ENCODE measurements at regions not wholly inside any gene's neighbourhood (a gene's known extent, or its start where the extent isn't known, plus 50 kb on each side); places are given as distances from the start of the nearest gene placed in this dataset.

- no peaks in the 10 kb centered on the region for H3K36me3 ChIP-seq (ENCODE audit: insufficient read depth)
- no peaks in the 10 kb centered on the region for H3K36me3 Mint-ChIP-seq (ENCODE audit: low read depth)
- H3K9me3 Mint-ChIP-seq: peaks cover 4% of the 10 kb centered on the region; the same call in 2 of the 3 replicates
- TF ChIP-seq NANOG (IDR thresholded peaks at IDR 0.05; ENCODE audit: borderline replicate concordance): no peak
- H3K9me2 ChIP-seq (ENCODE audit: insufficient read depth): peaks cover 6% of the 10 kb centered on the region; the same call in 1 of the 2 replicates
- no peak overlapping the region for H3K4me2 ChIP-seq
- H4K20me1 ChIP-seq (replicated peaks; ENCODE audit: insufficient read depth): no peaks in the 10 kb centered on the region
- no peak overlapping the region for H3K27ac Mint-ChIP-seq
- no peaks in the 10 kb centered on the region for H3K4me1 ChIP-seq (ENCODE audit: insufficient read depth)
- 0 out of 2 replicates have a peak overlapping the region, but pooled peaks have one; percentile 56 for H2AFZ ChIP-seq
- H3K27ac ChIP-seq (ENCODE audit: low read depth): no peak overlapping the region
- DNase-seq (ENCODE audit: low spot score): no peak
- H3F3A ChIP-seq (replicated peaks; ENCODE audit: low read depth): no peaks in the 10 kb centered on the region
- ATAC-seq: no peak
- H3K4me3 ChIP-seq: no peak overlapping the region
- H3K27me3 ChIP-seq (ENCODE audit: insufficient read depth): no peaks in the 10 kb centered on the region
- H3K79me2 ChIP-seq (replicated peaks; ENCODE audit: insufficient read depth): no peaks in the 10 kb centered on the region
- no peaks in the 10 kb centered on the region for H3K4me1 Mint-ChIP-seq
- no peak overlapping the region for H3K4me3 Mint-ChIP-seq
- H3K27me3 Mint-ChIP-seq (ENCODE audit: insufficient read depth, low read depth, poor library complexity): peaks cover 4% of the 10 kb centered on the region
Measured at GRCh38 chr13:98083936-98084335, 59.0 kb upstream of the FARP1 start.

GRCh38 chr13:98089246-98089645 lies 53.6 kb upstream of the FARP1 start:
- Mint-ChIP-seq H3K4me3 (no peak overlapping the region), H3K4me1 (no peaks in the 10 kb centered on the region), H3K27ac (no peak overlapping the region), H3K9me3 (peaks cover 22% of the 10 kb centered on the region), H3K36me3 (ENCODE audit: low read depth) (peaks cover 4% of the 10 kb centered on the region; the same call in 1 of the 3 replicates), H3K27me3 (ENCODE audit: insufficient read depth, low read depth, poor library complexity) (peaks cover 5% of the 10 kb centered on the region)
- Histone ChIP-seq H3K79me2 (replicated peaks; ENCODE audit: insufficient read depth) (no peaks in the 10 kb centered on the region), H4K20me1 (replicated peaks; ENCODE audit: insufficient read depth) (no peaks in the 10 kb centered on the region), H3K4me1 (ENCODE audit: insufficient read depth) (no peaks in the 10 kb centered on the region), H3K27ac (ENCODE audit: low read depth) (no peak overlapping the region), H3F3A (replicated peaks; ENCODE audit: low read depth) (no peaks in the 10 kb centered on the region), H3K9me2 (ENCODE audit: insufficient read depth) (peaks cover 6% of the 10 kb centered on the region; the same call in 1 of the 2 replicates), H2AFZ (no peak overlapping the region), H3K36me3 (ENCODE audit: insufficient read depth) (no peaks in the 10 kb centered on the region), H3K27me3 (ENCODE audit: insufficient read depth) (no peaks in the 10 kb centered on the region), H3K4me3 (no peak overlapping the region), H3K4me2 (no peak overlapping the region)
- DNase-seq (ENCODE audit: low spot score): no peak
- ATAC-seq: no peak
- no peak for TF ChIP-seq CREB1 (CRISPR knock-in tag; IDR thresholded peaks at IDR 0.05; ENCODE audit: low read depth)
- TF ChIP-seq, protein P1, sequence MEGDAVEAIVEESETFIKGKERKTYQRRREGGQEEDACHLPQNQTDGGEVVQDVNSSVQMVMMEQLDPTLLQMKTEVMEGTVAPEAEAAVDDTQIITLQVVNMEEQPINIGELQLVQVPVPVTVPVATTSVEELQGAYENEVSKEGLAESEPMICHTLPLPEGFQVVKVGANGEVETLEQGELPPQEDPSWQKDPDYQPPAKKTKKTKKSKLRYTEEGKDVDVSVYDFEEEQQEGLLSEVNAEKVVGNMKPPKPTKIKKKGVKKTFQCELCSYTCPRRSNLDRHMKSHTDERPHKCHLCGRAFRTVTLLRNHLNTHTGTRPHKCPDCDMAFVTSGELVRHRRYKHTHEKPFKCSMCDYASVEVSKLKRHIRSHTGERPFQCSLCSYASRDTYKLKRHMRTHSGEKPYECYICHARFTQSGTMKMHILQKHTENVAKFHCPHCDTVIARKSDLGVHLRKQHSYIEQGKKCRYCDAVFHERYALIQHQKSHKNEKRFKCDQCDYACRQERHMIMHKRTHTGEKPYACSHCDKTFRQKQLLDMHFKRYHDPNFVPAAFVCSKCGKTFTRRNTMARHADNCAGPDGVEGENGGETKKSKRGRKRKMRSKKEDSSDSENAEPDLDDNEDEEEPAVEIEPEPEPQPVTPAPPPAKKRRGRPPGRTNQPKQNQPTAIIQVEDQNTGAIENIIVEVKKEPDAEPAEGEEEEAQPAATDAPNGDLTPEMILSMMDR (conservative IDR thresholded peaks at IDR 0.05; ENCODE audit: low read depth in 2 of 2): no peak
- no peak for TF ChIP-seq JUNB (IDR thresholded peaks at IDR 0.05; ENCODE audit: unreplicated experiment)
- TF ChIP-seq, protein P2, sequence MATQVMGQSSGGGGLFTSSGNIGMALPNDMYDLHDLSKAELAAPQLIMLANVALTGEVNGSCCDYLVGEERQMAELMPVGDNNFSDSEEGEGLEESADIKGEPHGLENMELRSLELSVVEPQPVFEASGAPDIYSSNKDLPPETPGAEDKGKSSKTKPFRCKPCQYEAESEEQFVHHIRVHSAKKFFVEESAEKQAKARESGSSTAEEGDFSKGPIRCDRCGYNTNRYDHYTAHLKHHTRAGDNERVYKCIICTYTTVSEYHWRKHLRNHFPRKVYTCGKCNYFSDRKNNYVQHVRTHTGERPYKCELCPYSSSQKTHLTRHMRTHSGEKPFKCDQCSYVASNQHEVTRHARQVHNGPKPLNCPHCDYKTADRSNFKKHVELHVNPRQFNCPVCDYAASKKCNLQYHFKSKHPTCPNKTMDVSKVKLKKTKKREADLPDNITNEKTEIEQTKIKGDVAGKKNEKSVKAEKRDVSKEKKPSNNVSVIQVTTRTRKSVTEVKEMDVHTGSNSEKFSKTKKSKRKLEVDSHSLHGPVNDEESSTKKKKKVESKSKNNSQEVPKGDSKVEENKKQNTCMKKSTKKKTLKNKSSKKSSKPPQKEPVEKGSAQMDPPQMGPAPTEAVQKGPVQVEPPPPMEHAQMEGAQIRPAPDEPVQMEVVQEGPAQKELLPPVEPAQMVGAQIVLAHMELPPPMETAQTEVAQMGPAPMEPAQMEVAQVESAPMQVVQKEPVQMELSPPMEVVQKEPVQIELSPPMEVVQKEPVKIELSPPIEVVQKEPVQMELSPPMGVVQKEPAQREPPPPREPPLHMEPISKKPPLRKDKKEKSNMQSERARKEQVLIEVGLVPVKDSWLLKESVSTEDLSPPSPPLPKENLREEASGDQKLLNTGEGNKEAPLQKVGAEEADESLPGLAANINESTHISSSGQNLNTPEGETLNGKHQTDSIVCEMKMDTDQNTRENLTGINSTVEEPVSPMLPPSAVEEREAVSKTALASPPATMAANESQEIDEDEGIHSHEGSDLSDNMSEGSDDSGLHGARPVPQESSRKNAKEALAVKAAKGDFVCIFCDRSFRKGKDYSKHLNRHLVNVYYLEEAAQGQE (IDR thresholded peaks at IDR 0.05; ENCODE audit: unreplicated experiment): no peak
- no peak for TF ChIP-seq POLR2AphosphoS5 (IDR thresholded peaks at IDR 0.05; ENCODE audit: low read depth)

Data from GM23338 (cell line).